ENCODE measurements at regions not wholly inside any gene's neighbourhood (a gene's known extent, or its start where the extent isn't known, plus 50 kb on each side); places are given as distances from the start of the nearest gene placed in this dataset.

- CTCF ChIA-PET (ENCODE audit: low intra/inter-chr PET ratio): no interaction called here
- H3K9ac ChIP-seq (ENCODE audit: insufficient read depth in 1 of 2, low read depth in 2 of 2, low read length in 2 of 2): no peak overlapping the region
Observed at GRCh38 chr13:22092791-22093560, 422.1 kb downstream of the FGF9 start.

More at GRCh38 chr13:22092791-22093560, 422.1 kb downstream of the FGF9 start:
- H3K36me3 ChIP-seq (ENCODE audit: control insufficient read depth, insufficient read depth, low read length): no peaks in the 10 kb centered on the region
- no peaks in the 10 kb centered on the region for H3K9me1 ChIP-seq (ENCODE audit: control insufficient read depth, insufficient read depth, low read length)
- in situ Hi-C loops (cut with MboI): no loop called here
- no peak overlapping the region for H3K4me3 ChIP-seq
- WGBS (ENCODE audit: insufficient coverage, low coverage, missing lambda C conversion rate): 3% methylated on average over 5 of the region's 5 CpGs
- FAIRE-seq (no peak), DNase-seq (ENCODE audit: extremely low read depth in 1 of 4, low spot score in 3 of 4) (no peak), ATAC-seq (no peak)
- no peaks in the 10 kb centered on the region for H3K79me2 ChIP-seq (ENCODE audit: control insufficient read depth, insufficient read depth, low read length)
- TF ChIP-seq BCL6 (CRISPR knock-in tag; IDR thresholded peaks at IDR 0.05): no peak
- no peak for TF ChIP-seq ZBTB33 (CRISPR knock-in tag; IDR thresholded peaks at IDR 0.05)
- no peak for TF ChIP-seq HNRNPLL (IDR thresholded peaks at IDR 0.05; ENCODE audit: low read depth, low read length, poor library complexity, severe bottlenecking)
- TF ChIP-seq USF2 (CRISPR knock-in tag; IDR thresholded peaks at IDR 0.05): no peak
- TF ChIP-seq LARP7 (IDR thresholded peaks at IDR 0.05): no peak
- no peak for TF ChIP-seq MECOM (CRISPR knock-in tag; IDR thresholded peaks at IDR 0.05)
- no peak for TF ChIP-seq TBP (optimal IDR thresholded peaks at IDR 0.05; ENCODE audit: low read depth, low read length)
- TF ChIP-seq FOXA3 (CRISPR knock-in tag; conservative IDR thresholded peaks at IDR 0.05 in 1 of 2, IDR thresholded peaks at IDR 0.05 in 1 of 2): no peak
- no peak for TF ChIP-seq ZNF764 (CRISPR knock-in tag; IDR thresholded peaks at IDR 0.05; ENCODE audit: low read depth)
- TF ChIP-seq ZNF140 (CRISPR knock-in tag; IDR thresholded peaks at IDR 0.05): no peak
- TF ChIP-seq ZNF717 (CRISPR knock-in tag; IDR thresholded peaks at IDR 0.05): no peak
- no peak overlapping the region for H3K27ac ChIP-seq (ENCODE audit: extremely low read depth, low read depth, low read length)
- H4K20me1 ChIP-seq (replicated peaks; ENCODE audit: control insufficient read depth, insufficient read depth, low read length): no peaks in the 10 kb centered on the region
- no peaks in the 10 kb centered on the region for H3K4me1 ChIP-seq (replicated peaks in 1 of 2; ENCODE audit: control insufficient read depth in 2 of 2, insufficient read depth in 2 of 2, low read length in 2 of 2)
- intact Hi-C loops (cut with micrococcal nuclease): no loop called here
- POLR2A ChIA-PET: interaction anchor here (0.6 kb wide), 1 partner anchor 63 kb away, joined by 3 read pairs; no protein-coding TSS in a partner anchor
- BruUV-seq (replicated peaks): no TSS peak
- no peak overlapping the region for H2AFZ ChIP-seq (ENCODE audit: low read depth, low read length)
- no peaks in the 10 kb centered on the region for H3K27me3 ChIP-seq (ENCODE audit: control insufficient read depth in 2 of 2, insufficient read depth in 2 of 2, low read length in 2 of 2)
- no peak overlapping the region for H3K4me2 ChIP-seq (ENCODE audit: insufficient read depth, low read length)
- H3K9me3 ChIP-seq (replicated peaks; ENCODE audit: control insufficient read depth, insufficient read depth, low read depth, low read length): no peaks in the 10 kb centered on the region
